Activated T-helper 2 cell treated with anti-CD3 and anti-CD28 coated beads, Interferon-gamma antibody, Interleukin-2, Interleukin-4, amounts not matched to agents 10 μg/mL and 5 μg/mL and 100 μg/mL, durations not matched to agents 14 hours and 24 hours and 36 hours (primary cell): ENCODE measurements at regions not wholly inside any gene's neighbourhood (a gene's known extent, or its start where the extent isn't known, plus 50 kb on each side); places are given as distances from the start of the nearest gene placed in this dataset.

Experiments used
- DNase-seq: peaks from one replicate; pipeline ENCODE4 v3.0.0; 2021; ENCODE audit warnings: low spot score
- H3K27ac Mint-ChIP-seq: one replicate; pipeline ENCODE4 v1.8.0; 2021; ENCODE audit warnings: mixed read lengths
- H3K27me3 Mint-ChIP-seq: one replicate; pipeline ENCODE4 v1.8.0; 2021; ENCODE audit warnings: low read depth, mixed read lengths
- H3K36me3 Mint-ChIP-seq: one replicate; pipeline ENCODE4 v1.8.0; 2021; ENCODE audit warnings: low read depth, mixed read lengths
- H3K4me1 Mint-ChIP-seq: one replicate; pipeline ENCODE4 v1.8.0; 2021; ENCODE audit warnings: low read depth, mixed read lengths
- H3K4me3 Mint-ChIP-seq: one replicate; pipeline ENCODE4 v1.8.0; 2021; ENCODE audit warnings: low read depth, mild to moderate bottlenecking, moderate library complexity, mixed read lengths
- H3K9me3 Mint-ChIP-seq: one replicate; pipeline ENCODE4 v1.8.0; 2021; ENCODE audit warnings: mixed read lengths
- intact Hi-C: fragments of 100-400 bp; cut with micrococcal nuclease; formaldehyde crosslinking; loops from one replicate; pipeline ENCODE4 v1.15.1; 2023

- peaks cover 29% of the 10 kb centered on the region for H3K4me1 Mint-ChIP-seq
- H3K4me3 Mint-ChIP-seq: no peak overlapping the region
- H3K27me3 Mint-ChIP-seq: no peaks in the 10 kb centered on the region
- no peaks in the 10 kb centered on the region for H3K9me3 Mint-ChIP-seq
- intact Hi-C loops: no loop called here
- no peak for DNase-seq
- no peak overlapping the region for H3K27ac Mint-ChIP-seq
- no peaks in the 10 kb centered on the region for H3K36me3 Mint-ChIP-seq
Measured at GRCh38 chr5:33238826-33239695, 201.7 kb upstream of the TARS1 start.

GRCh38 chr5:33240558-33240957 is 200.2 kb upstream of the TARS1 start:
- Mint-ChIP-seq H3K4me3 (no peak overlapping the region), H3K36me3 (no peaks in the 10 kb centered on the region), H3K27me3 (no peaks in the 10 kb centered on the region), H3K27ac (no peak overlapping the region), H3K9me3 (no peaks in the 10 kb centered on the region), H3K4me1 (peaks cover 25% of the 10 kb centered on the region)
- intact Hi-C loops: no loop called here
- no peak for DNase-seq

GRCh38 chr5:33241802-33242201 is 199.0 kb upstream of the TARS1 start:
- no peaks in the 10 kb centered on the region for H3K36me3 Mint-ChIP-seq
- peaks cover 16% of the 10 kb centered on the region for H3K4me1 Mint-ChIP-seq
- intact Hi-C loops: no loop called here
- DNase-seq: no peak
- no peaks in the 10 kb centered on the region for H3K27me3 Mint-ChIP-seq
- no peaks in the 10 kb centered on the region for H3K9me3 Mint-ChIP-seq
- H3K4me3 Mint-ChIP-seq: no peak overlapping the region
- no peak overlapping the region for H3K27ac Mint-ChIP-seq

GRCh38 chr5:33242277-33242676 is 198.5 kb upstream of the TARS1 start:
- H3K4me3 Mint-ChIP-seq: no peak overlapping the region
- intact Hi-C loops: no loop called here

GRCh38 chr5:33244441-33245150 is 196.2 kb upstream of the TARS1 start:
- Mint-ChIP-seq H3K36me3 (no peaks in the 10 kb centered on the region), H3K4me3 (no peak overlapping the region), H3K27ac (no peak overlapping the region), H3K27me3 (no peaks in the 10 kb centered on the region), H3K4me1 (peaks cover 10% of the 10 kb centered on the region), H3K9me3 (no peaks in the 10 kb centered on the region)
- no peak for DNase-seq
- intact Hi-C loops: no loop called here

More at GRCh38 chr5:33242277-33242676, 198.5 kb upstream of the TARS1 start:
- no peaks in the 10 kb centered on the region for H3K9me3 Mint-ChIP-seq
- peaks cover 11% of the 10 kb centered on the region for H3K4me1 Mint-ChIP-seq
- no peaks in the 10 kb centered on the region for H3K36me3 Mint-ChIP-seq
- no peak overlapping the region for H3K27ac Mint-ChIP-seq
- no peaks in the 10 kb centered on the region for H3K27me3 Mint-ChIP-seq
- DNase-seq: no peak

GRCh38 chr5:33254579-33254978 is 186.2 kb upstream of the TARS1 start:
- H3K4me1 Mint-ChIP-seq: no peaks in the 10 kb centered on the region
- H3K9me3 Mint-ChIP-seq: no peaks in the 10 kb centered on the region
- H3K27me3 Mint-ChIP-seq: no peaks in the 10 kb centered on the region
- no peak for DNase-seq
- no peak overlapping the region for H3K27ac Mint-ChIP-seq
- intact Hi-C loops: no loop called here
- H3K4me3 Mint-ChIP-seq: no peak overlapping the region
- H3K36me3 Mint-ChIP-seq: no peaks in the 10 kb centered on the region

- Mint-ChIP-seq H3K27me3 (no peaks in the 10 kb centered on the region), H3K4me1 (no peaks in the 10 kb centered on the region), H3K27ac (no peak overlapping the region), H3K9me3 (no peaks in the 10 kb centered on the region), H3K4me3 (no peak overlapping the region), H3K36me3 (no peaks in the 10 kb centered on the region)
- DNase-seq: no peak
- intact Hi-C loops: no loop called here
Measured at GRCh38 chr5:33257807-33258429, 182.8 kb upstream of the TARS1 start.

- intact Hi-C loops: no loop called here
- H3K4me1 Mint-ChIP-seq: no peaks in the 10 kb centered on the region
Measured at GRCh38 chr5:33258553-33258952, 182.2 kb upstream of the TARS1 start.

GRCh38 chr5:33260098-33260497 is 180.7 kb upstream of the TARS1 start:
- Mint-ChIP-seq H3K4me3 (no peak overlapping the region), H3K9me3 (peaks cover 6% of the 10 kb centered on the region), H3K27ac (no peak overlapping the region), H3K4me1 (no peaks in the 10 kb centered on the region), H3K36me3 (no peaks in the 10 kb centered on the region), H3K27me3 (no peaks in the 10 kb centered on the region)
- intact Hi-C loops: no loop called here
- DNase-seq: no peak

More at GRCh38 chr5:33258553-33258952, 182.2 kb upstream of the TARS1 start:
- Mint-ChIP-seq H3K27me3 (no peaks in the 10 kb centered on the region), H3K27ac (no peak overlapping the region), H3K36me3 (no peaks in the 10 kb centered on the region), H3K9me3 (no peaks in the 10 kb centered on the region), H3K4me3 (no peak overlapping the region)
- DNase-seq: no peak

- Mint-ChIP-seq H3K9me3 (peaks cover 6% of the 10 kb centered on the region), H3K4me1 (no peaks in the 10 kb centered on the region), H3K36me3 (no peaks in the 10 kb centered on the region)
Measured at GRCh38 chr5:33261305-33261704, 179.5 kb upstream of the TARS1 start.

GRCh38 chr5:33261747-33262146 is 179.0 kb upstream of the TARS1 start:
- Mint-ChIP-seq H3K4me1 (no peaks in the 10 kb centered on the region), H3K4me3 (no peak overlapping the region), H3K36me3 (no peaks in the 10 kb centered on the region), H3K9me3 (peaks cover 6% of the 10 kb centered on the region), H3K27me3 (no peaks in the 10 kb centered on the region), H3K27ac (no peak overlapping the region)
- intact Hi-C loops: no loop called here
- DNase-seq: no peak

More at GRCh38 chr5:33261305-33261704, 179.5 kb upstream of the TARS1 start:
- Mint-ChIP-seq H3K27ac (no peak overlapping the region), H3K4me3 (no peak overlapping the region), H3K27me3 (no peaks in the 10 kb centered on the region)
- intact Hi-C loops: no loop called here
- no peak for DNase-seq

GRCh38 chr5:33267801-33268200 is 173.0 kb upstream of the TARS1 start:
- H3K36me3 Mint-ChIP-seq: no peaks in the 10 kb centered on the region
- no peak overlapping the region for H3K27ac Mint-ChIP-seq
- H3K4me1 Mint-ChIP-seq: no peaks in the 10 kb centered on the region
- no peak overlapping the region for H3K4me3 Mint-ChIP-seq
- intact Hi-C loops: no loop called here
- H3K27me3 Mint-ChIP-seq: no peaks in the 10 kb centered on the region
- DNase-seq: no peak
- peaks cover 6% of the 10 kb centered on the region for H3K9me3 Mint-ChIP-seq

- Mint-ChIP-seq H3K9me3 (peaks cover 6% of the 10 kb centered on the region), H3K4me3 (no peak overlapping the region), H3K27ac (no peak overlapping the region), H3K4me1 (no peaks in the 10 kb centered on the region), H3K36me3 (no peaks in the 10 kb centered on the region), H3K27me3 (no peaks in the 10 kb centered on the region)
- no peak for DNase-seq
- intact Hi-C loops: no loop called here
Measured at GRCh38 chr5:33268374-33268773, 172.4 kb upstream of the TARS1 start.
